ENCODE measurements at regions not wholly inside any gene's neighbourhood (a gene's known extent, or its start where the extent isn't known, plus 50 kb on each side); places are given as distances from the start of the nearest gene placed in this dataset.
"Not testable (repeated sequence)": the region's sequence is repeated elsewhere in the genome, so short reads cannot be mapped to it uniquely, and the experiment has no call there.

GRCh38 chr3:177353140-177353539 is 155.9 kb upstream of the TBL1XR1 start:
- no peak overlapping the region for H3K4me3 ChIP-seq (ENCODE audit: control insufficient read depth, low read depth, low read length)
- TF ChIP-seq CTCF (IDR thresholded peaks at IDR 0.05; ENCODE audit: control insufficient read depth, insufficient read depth, low read depth, low read length, missing control alignments), result no peak
- DNase-seq (ENCODE audit: low read depth), result no peak

- DNase-seq (ENCODE audit: low read depth); H3K4me3 ChIP-seq (ENCODE audit: control insufficient read depth, low read depth, low read length): not testable (repeated sequence)
Measured at GRCh38 chr3:177353879-177354278, 156.6 kb upstream of the TBL1XR1 start.

GRCh38 chr3:177354466-177354865 is 157.2 kb upstream of the TBL1XR1 start:
- no peak for DNase-seq (ENCODE audit: low read depth)
- TF ChIP-seq CTCF (IDR thresholded peaks at IDR 0.05; ENCODE audit: control insufficient read depth, insufficient read depth, low read depth, low read length, missing control alignments), result no peak
- H3K4me3 ChIP-seq (ENCODE audit: control insufficient read depth, low read depth, low read length), result no peak overlapping the region

GRCh38 chr3:177356113-177356512 is 158.8 kb upstream of the TBL1XR1 start:
- DNase-seq (ENCODE audit: low read depth), result no peak
- TF ChIP-seq CTCF (IDR thresholded peaks at IDR 0.05; ENCODE audit: control insufficient read depth, insufficient read depth, low read depth, low read length, missing control alignments), result no peak
- H3K4me3 ChIP-seq (ENCODE audit: control insufficient read depth, low read depth, low read length), result no peak overlapping the region

- no peak for DNase-seq (ENCODE audit: low read depth)
- H3K4me3 ChIP-seq (ENCODE audit: control insufficient read depth, low read depth, low read length), result no peak overlapping the region
- TF ChIP-seq CTCF (IDR thresholded peaks at IDR 0.05; ENCODE audit: control insufficient read depth, insufficient read depth, low read depth, low read length, missing control alignments), result no peak
Measured at GRCh38 chr3:177356952-177357351, 159.7 kb upstream of the TBL1XR1 start.

- DNase-seq (ENCODE audit: low read depth), result no peak
- TF ChIP-seq CTCF (IDR thresholded peaks at IDR 0.05; ENCODE audit: control insufficient read depth, insufficient read depth, low read depth, low read length, missing control alignments), result no peak
Measured at GRCh38 chr3:177357352-177358090, 160.2 kb upstream of the TBL1XR1 start.

GRCh38 chr3:177358091-177358976 is 161.1 kb upstream of the TBL1XR1 start:
- TF ChIP-seq CTCF (IDR thresholded peaks at IDR 0.05; ENCODE audit: control insufficient read depth, insufficient read depth, low read depth, low read length, missing control alignments), result no peak
- no peak for DNase-seq (ENCODE audit: low read depth)
- H3K4me3 ChIP-seq (ENCODE audit: control insufficient read depth, low read depth, low read length), result no peak overlapping the region

More at GRCh38 chr3:177357352-177358090, 160.2 kb upstream of the TBL1XR1 start:
- H3K4me3 ChIP-seq (ENCODE audit: control insufficient read depth, low read depth, low read length), result no peak overlapping the region
